ENCODE measurements at regions not wholly inside any gene's neighbourhood (a gene's known extent, or its start where the extent isn't known, plus 50 kb on each side); places are given as distances from the start of the nearest gene placed in this dataset.

- no peak for TF ChIP-seq POLR2A (IDR thresholded peaks at IDR 0.05)
- TF ChIP-seq, protein P1, sequence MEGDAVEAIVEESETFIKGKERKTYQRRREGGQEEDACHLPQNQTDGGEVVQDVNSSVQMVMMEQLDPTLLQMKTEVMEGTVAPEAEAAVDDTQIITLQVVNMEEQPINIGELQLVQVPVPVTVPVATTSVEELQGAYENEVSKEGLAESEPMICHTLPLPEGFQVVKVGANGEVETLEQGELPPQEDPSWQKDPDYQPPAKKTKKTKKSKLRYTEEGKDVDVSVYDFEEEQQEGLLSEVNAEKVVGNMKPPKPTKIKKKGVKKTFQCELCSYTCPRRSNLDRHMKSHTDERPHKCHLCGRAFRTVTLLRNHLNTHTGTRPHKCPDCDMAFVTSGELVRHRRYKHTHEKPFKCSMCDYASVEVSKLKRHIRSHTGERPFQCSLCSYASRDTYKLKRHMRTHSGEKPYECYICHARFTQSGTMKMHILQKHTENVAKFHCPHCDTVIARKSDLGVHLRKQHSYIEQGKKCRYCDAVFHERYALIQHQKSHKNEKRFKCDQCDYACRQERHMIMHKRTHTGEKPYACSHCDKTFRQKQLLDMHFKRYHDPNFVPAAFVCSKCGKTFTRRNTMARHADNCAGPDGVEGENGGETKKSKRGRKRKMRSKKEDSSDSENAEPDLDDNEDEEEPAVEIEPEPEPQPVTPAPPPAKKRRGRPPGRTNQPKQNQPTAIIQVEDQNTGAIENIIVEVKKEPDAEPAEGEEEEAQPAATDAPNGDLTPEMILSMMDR (IDR thresholded peaks at IDR 0.05) = no peak
Measured at GRCh38 chr13:109604894-109605293, 181.5 kb downstream of the IRS2 start.

All from gastroesophageal sphincter (tissue), 3 donors.